ENCODE measurements at regions not wholly inside any gene's neighbourhood (a gene's known extent, or its start where the extent isn't known, plus 50 kb on each side); places are given as distances from the start of the nearest gene placed in this dataset.

DNA sequence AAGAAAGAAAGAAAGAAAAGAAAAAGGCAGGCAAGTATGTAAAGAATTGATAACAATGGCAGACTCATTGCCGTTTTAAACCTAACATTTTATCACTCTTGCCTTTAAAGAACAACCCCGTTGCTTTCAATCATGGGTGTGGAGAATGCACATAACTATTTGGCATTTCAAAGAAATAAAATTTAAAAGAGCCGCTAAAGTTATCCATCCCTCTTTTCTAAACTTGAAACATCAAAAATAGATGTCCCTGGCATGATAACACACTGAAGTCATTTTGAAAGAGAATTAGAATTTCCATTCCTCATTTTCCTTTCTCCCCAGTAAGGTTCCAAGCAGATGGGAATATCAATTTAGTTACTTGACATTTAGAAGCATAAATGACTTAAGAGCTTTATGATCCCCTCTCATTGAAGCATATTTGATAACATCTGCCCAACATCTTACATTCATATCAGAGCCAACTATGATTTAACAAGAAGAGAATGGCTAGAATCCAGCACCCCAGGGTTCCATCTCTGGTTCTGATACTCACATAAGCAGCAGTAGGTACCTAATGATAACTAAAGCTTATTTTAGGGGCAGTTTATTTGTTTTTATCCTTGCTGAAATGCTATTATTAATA is 529.6 kb upstream of the LRRC4C start:
- TF ChIP-seq, protein P1, sequence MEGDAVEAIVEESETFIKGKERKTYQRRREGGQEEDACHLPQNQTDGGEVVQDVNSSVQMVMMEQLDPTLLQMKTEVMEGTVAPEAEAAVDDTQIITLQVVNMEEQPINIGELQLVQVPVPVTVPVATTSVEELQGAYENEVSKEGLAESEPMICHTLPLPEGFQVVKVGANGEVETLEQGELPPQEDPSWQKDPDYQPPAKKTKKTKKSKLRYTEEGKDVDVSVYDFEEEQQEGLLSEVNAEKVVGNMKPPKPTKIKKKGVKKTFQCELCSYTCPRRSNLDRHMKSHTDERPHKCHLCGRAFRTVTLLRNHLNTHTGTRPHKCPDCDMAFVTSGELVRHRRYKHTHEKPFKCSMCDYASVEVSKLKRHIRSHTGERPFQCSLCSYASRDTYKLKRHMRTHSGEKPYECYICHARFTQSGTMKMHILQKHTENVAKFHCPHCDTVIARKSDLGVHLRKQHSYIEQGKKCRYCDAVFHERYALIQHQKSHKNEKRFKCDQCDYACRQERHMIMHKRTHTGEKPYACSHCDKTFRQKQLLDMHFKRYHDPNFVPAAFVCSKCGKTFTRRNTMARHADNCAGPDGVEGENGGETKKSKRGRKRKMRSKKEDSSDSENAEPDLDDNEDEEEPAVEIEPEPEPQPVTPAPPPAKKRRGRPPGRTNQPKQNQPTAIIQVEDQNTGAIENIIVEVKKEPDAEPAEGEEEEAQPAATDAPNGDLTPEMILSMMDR (IDR thresholded peaks at IDR 0.05; ENCODE audit: extremely low read depth in 1 of 2, insufficient read depth in 1 of 2, low read depth in 1 of 2, low read length in 2 of 2) = no peak
- TF ChIP-seq, protein P2, sequence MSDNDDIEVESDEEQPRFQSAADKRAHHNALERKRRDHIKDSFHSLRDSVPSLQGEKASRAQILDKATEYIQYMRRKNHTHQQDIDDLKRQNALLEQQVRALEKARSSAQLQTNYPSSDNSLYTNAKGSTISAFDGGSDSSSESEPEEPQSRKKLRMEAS (IDR thresholded peaks at IDR 0.05; ENCODE audit: insufficient read depth, insufficient read length) = no peak
- TF ChIP-seq EZH2 (IDR thresholded peaks at IDR 0.05; ENCODE audit: borderline replicate concordance, low read depth, low read length, severe bottlenecking) (no peak), POLR2A (IDR thresholded peaks at IDR 0.05; ENCODE audit: low read depth, low read length) (no peak), POLR2AphosphoS5 (IDR thresholded peaks at IDR 0.05; ENCODE audit: insufficient read depth, low read depth, low read length) (no peak), JUN (IDR thresholded peaks at IDR 0.05; ENCODE audit: borderline replicate concordance, insufficient read depth, insufficient read length, low read depth) (no peak), GATA2 (IDR thresholded peaks at IDR 0.05; ENCODE audit: insufficient read depth, insufficient read length, low read depth, low read length) (no peak), MYC (IDR thresholded peaks at IDR 0.05; ENCODE audit: low read depth, low read length) (no peak)

Data from endothelial cell of umbilical vein (primary cell).